ENCODE measurements at regions not wholly inside any gene's neighbourhood (a gene's known extent, or its start where the extent isn't known, plus 50 kb on each side); places are given as distances from the start of the nearest gene placed in this dataset.

DNA sequence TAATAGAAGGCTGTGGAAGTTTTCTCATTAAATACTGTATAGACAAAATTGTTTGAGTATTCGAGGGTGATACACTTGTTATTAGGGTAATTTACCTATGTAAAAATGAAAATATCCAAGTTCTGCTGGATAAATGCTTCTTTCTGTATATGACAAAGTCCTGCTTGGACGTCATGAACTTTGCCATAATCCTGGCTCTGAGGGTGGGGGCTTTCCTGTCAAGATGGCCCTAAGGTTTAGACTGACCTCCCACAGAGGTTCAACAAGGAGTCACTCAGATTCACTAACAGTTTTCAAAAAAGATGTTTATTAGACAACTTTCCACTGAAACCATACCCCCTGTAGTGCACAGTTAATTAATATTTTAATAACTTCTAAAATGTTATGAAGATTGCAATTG, 52.5 kb upstream of the NABP1 start:
- CTCF ChIA-PET, result interaction anchor here (1.1 to 3.0 kb wide), 4 partner anchors 12 to 25 kb away, joined by 3 to 10 read pairs (median 3); no protein-coding TSS in a partner anchor
- no peak overlapping the region for H3K4me2 ChIP-seq (ENCODE audit: insufficient read depth, low read length)
- peaks cover 13% of the 10 kb centered on the region for H3K4me1 ChIP-seq (ENCODE audit: control insufficient read depth, extremely low read depth, insufficient read depth, low read length)
- TF ChIP-seq POLR2A (IDR thresholded peaks at IDR 0.05; ENCODE audit: low read depth, low read length), result no peak
- no peak for TF ChIP-seq GATA2 (IDR thresholded peaks at IDR 0.05; ENCODE audit: insufficient read depth, insufficient read length, low read depth, low read length)
- TF ChIP-seq CTCF (IDR thresholded peaks at IDR 0.05; ENCODE audit: extremely low read depth in 1 of 2, insufficient read depth in 1 of 2, low read depth in 1 of 2, low read length in 2 of 2), result no peak
- no peak for TF ChIP-seq EZH2 (IDR thresholded peaks at IDR 0.05; ENCODE audit: borderline replicate concordance, low read depth, low read length, severe bottlenecking)
- dilution Hi-C loops (cut with MboI; ENCODE audit: extremely low pct_ligation_motif_present, low sequenced_read_pairs) (no loop called here), intact Hi-C loops (cut with micrococcal nuclease) (loop anchor here (1.0 kb wide), 2 partner anchors 12 to 52 kb away; no protein-coding TSS in a partner anchor)
- no peaks in the 10 kb centered on the region for H3K79me2 ChIP-seq (ENCODE audit: control insufficient read depth, insufficient read depth, low read length)
- FAIRE-seq (no peak), DNase-seq (ENCODE audit: low read depth, low spot score) (no peak)
- no peaks in the 10 kb centered on the region for H3K9me1 ChIP-seq (replicated peaks; ENCODE audit: control insufficient read depth, extremely low read depth, insufficient read depth, low read length)
- H2AFZ ChIP-seq (ENCODE audit: low read depth, low read length), result no peak overlapping the region
- H3K9ac ChIP-seq (replicated peaks; ENCODE audit: extremely low read depth, insufficient read depth, low read length), result no peak overlapping the region
- H4K20me1 ChIP-seq (replicated peaks; ENCODE audit: control insufficient read depth, extremely low read depth, insufficient read depth, low read length), result no peaks in the 10 kb centered on the region
- no peak overlapping the region for H3K4me3 ChIP-seq (replicated peaks in 1 of 3; ENCODE audit: insufficient read depth in 1 of 3, low read depth in 1 of 3, low read length in 3 of 3)
- POLR2A ChIA-PET, result interaction anchor here (1.1 kb wide), 1 partner anchor 52 kb away, joined by 5 read pairs; the partner anchor contains the start of gene NABP1
- no peaks in the 10 kb centered on the region for H3K27me3 ChIP-seq (ENCODE audit: control insufficient read depth in 2 of 2, insufficient read depth in 2 of 2, low read length in 2 of 2)
- TSS peak; percentile 99 for BruUV-seq (replicated peaks)
- H3K27ac ChIP-seq (ENCODE audit: insufficient read depth, low read depth, low read length), result peak overlapping the region; percentile 61
- no peaks in the 10 kb centered on the region for H3K36me3 ChIP-seq (ENCODE audit: control insufficient read depth in 2 of 2, extremely low read depth in 1 of 2, insufficient read depth in 2 of 2, low read length in 2 of 2)
- H3K9me3 ChIP-seq (replicated peaks; ENCODE audit: control insufficient read depth, insufficient read depth, low read length), result no peaks in the 10 kb centered on the region

DNA sequence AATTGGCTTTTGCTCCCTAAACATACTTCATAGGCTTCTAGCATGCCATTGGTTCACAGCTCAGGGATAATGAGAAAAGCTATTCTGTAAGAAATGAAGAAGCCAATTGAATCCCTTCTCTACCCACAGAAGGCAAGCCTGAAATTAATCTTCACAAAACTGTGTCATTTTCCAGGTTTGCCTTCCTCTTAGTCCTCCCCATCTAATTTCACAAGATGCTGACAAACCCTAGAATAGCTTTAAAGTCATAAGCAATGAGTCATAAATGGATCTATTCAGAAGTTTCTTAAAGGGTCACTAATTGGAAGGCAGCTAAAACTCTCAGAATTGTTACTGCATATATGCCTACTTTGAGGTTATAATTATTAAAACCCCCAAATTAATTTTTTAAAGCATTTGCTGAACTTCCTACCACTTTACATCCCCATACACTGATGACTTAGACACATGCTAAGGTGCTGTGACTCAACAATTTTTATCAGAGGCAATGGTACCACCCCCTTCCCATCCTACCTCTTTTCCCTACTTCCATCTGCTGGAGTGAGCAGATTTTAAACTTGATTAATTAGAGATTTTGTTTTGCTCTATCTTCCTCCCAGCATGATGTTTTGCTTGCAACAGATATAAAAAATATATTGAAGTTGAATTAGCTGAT, 51.3 kb upstream of the NABP1 start:
- dilution Hi-C loops (cut with MboI; ENCODE audit: extremely low pct_ligation_motif_present, low sequenced_read_pairs), result no loop called here
- no peaks in the 10 kb centered on the region for H3K79me2 ChIP-seq (ENCODE audit: control insufficient read depth, insufficient read depth, low read length)
- H3K9me1 ChIP-seq (replicated peaks; ENCODE audit: control insufficient read depth, extremely low read depth, insufficient read depth, low read length), result no peaks in the 10 kb centered on the region
- H3K4me1 ChIP-seq (ENCODE audit: control insufficient read depth, extremely low read depth, insufficient read depth, low read length), result peaks cover 13% of the 10 kb centered on the region
- intact Hi-C loops (cut with micrococcal nuclease), result no loop called here
- no TSS peak for BruUV-seq (replicated peaks)
- H3K9ac ChIP-seq (replicated peaks; ENCODE audit: extremely low read depth, insufficient read depth, low read length), result no peak overlapping the region
- ChIA-PET CTCF (interaction anchor here (0.9 to 3.0 kb wide), 4 partner anchors 10 to 15 kb away, joined by 3 to 10 read pairs (median 6); no protein-coding TSS in a partner anchor), POLR2A (interaction anchor here (1.2 kb wide), 1 partner anchor 51 kb away, joined by 8 read pairs; the partner anchor contains the start of gene NABP1)
- DNase-seq (ENCODE audit: low read depth, low spot score) (no peak), FAIRE-seq (no peak)
- no peaks in the 10 kb centered on the region for H3K27me3 ChIP-seq (ENCODE audit: control insufficient read depth in 2 of 2, insufficient read depth in 2 of 2, low read length in 2 of 2)
- H2AFZ ChIP-seq (ENCODE audit: low read depth, low read length), result no peak overlapping the region
- TF ChIP-seq JUN (IDR thresholded peaks at IDR 0.05; ENCODE audit: borderline replicate concordance, insufficient read depth, insufficient read length, low read depth), result peak; percentile 13
- TF ChIP-seq FOS (IDR thresholded peaks at IDR 0.05; ENCODE audit: borderline replicate concordance, insufficient read depth, low read length), result peak; percentile 51
- TF ChIP-seq, protein P1, sequence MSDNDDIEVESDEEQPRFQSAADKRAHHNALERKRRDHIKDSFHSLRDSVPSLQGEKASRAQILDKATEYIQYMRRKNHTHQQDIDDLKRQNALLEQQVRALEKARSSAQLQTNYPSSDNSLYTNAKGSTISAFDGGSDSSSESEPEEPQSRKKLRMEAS (IDR thresholded peaks at IDR 0.05; ENCODE audit: insufficient read depth, insufficient read length), result no peak
- no peak overlapping the region for H3K4me2 ChIP-seq (ENCODE audit: insufficient read depth, low read length)
- no peaks in the 10 kb centered on the region for H3K9me3 ChIP-seq (replicated peaks; ENCODE audit: control insufficient read depth, insufficient read depth, low read length)
- H3K27ac ChIP-seq (ENCODE audit: insufficient read depth, low read depth, low read length), result no peak overlapping the region
- no peaks in the 10 kb centered on the region for H3K36me3 ChIP-seq (ENCODE audit: control insufficient read depth in 2 of 2, extremely low read depth in 1 of 2, insufficient read depth in 2 of 2, low read length in 2 of 2)
- H4K20me1 ChIP-seq (replicated peaks; ENCODE audit: control insufficient read depth, extremely low read depth, insufficient read depth, low read length), result no peaks in the 10 kb centered on the region
- no peak overlapping the region for H3K4me3 ChIP-seq (replicated peaks in 1 of 3; ENCODE audit: insufficient read depth in 1 of 3, low read depth in 1 of 3, low read length in 3 of 3)

Data from endothelial cell of umbilical vein (primary cell).